HG02763 (cell line): ENCODE measurements at regions not wholly inside any gene's neighbourhood (a gene's known extent, or its start where the extent isn't known, plus 50 kb on each side); places are given as distances from the start of the nearest gene placed in this dataset.
"Not testable (repeated sequence)": the region's sequence is repeated elsewhere in the genome, so short reads cannot be mapped to it uniquely, and the experiment has no call there.

Source experiments
- ATAC-seq: cut with Tn5 transposase; IDR thresholded peaks from one replicate; pipeline ENCODE4 v1.9.1; 2021; ENCODE audit warnings: mild to moderate bottlenecking, moderate library complexity; ENCODE audit not compliant: unreplicated experiment

DNA sequence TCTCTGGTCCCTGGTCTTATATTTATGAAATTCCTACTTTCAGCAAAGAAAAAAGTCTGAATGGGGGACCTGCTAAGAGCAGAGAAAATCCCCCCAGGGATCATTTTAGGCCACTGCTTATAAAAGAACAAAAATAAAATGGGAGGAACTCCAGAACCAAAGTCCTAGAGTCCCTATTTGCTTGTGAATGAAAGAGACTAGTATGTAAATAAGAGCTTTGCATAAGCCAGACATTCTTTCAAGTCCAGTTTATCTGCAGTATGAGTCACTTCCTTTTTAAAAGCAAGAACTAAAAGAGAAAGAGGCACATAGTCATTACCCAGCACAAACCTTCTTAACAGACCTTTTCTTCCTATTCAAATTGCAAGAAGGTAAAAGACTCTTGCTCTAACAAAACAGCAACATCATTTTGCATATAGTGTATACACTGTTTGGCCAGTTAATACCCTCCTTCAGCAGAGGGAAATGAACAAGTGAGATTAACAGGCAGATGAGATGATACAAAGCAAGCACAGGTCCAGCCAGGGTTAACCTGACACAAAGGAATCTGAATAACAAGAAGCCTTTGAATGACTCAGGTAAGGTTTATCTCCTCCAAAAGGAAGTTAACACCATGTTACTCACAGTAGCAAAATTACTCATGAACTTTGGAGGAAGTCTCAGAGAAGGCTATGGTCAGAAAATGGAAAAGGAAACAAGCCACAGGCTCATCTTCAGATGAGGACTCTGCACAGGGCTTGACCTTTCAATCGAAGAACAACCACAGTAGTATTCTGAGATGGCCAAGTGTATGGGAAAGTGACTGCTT is 87.3 kb downstream of the PHLDA1 start:
- peak; percentile 89 for ATAC-seq

DNA sequence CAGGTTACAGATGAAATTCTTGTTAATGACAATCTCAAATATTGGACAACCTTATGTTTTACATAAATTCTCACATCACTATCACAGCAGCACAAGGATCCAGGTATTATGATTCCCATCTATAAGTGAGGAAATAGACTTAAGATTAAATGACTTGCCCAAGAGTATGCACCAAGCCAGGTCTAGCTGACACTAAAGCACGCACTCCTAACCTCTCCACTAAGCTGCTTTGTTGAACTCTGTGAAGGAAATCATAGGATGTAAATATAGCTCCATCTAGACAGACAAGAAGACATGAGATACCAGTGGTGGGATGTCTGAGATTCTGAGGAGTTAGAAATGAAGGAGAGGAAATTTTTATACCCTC is 87.9 kb downstream of the PHLDA1 start:
- no peak for ATAC-seq

DNA sequence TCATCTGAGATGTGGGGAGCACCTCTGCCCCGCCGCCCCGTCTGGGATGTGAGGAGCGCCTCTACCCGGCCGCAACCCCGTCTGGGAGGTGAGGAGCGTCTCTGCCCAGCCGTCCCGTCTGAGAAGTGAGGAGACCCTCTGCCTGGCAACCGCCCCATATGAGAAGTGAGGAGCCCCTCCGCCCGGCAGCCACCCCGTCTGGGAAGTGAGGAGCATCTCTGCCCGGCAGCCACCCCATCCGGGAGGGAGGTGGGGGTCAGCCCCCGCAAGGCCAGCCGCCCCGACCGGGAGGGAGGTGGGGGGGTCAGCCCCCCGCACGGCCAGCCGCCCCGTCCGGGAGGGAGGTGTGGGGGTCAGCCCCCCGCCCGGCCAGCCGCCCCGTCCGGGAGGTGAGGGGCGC is 89.9 kb downstream of the PHLDA1 start:
- ATAC-seq = not testable (repeated sequence)

DNA sequence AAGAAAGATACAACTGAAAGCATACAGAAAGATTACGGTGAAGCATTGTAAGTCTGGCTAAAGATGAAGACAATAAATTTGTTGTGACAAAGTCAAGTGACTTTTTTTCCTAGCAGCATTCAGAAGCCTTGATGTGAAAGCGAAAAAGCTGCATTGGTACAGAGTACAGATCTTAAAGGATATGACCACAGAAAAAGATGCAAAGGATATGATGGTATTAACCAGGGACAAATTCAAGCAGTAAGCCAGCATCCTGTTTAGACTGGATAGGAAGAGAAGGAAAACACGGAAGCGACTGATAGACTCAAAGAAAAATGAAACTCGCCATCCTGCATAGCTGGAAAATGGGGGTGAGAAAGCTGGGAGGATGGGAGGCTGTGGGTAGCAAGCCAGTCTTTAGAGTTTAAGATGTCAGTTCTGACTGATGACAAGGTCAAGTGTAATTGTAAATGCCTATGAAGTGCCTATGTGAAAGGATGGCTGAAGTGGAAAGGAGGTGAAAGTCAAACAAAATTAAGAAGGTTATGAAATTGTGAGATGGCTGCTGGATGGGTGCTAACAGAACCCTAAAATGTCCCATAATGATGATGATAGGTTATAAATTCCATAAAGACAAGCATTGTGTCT is 92.4 kb downstream of the PHLDA1 start:
- ATAC-seq = no peak

DNA sequence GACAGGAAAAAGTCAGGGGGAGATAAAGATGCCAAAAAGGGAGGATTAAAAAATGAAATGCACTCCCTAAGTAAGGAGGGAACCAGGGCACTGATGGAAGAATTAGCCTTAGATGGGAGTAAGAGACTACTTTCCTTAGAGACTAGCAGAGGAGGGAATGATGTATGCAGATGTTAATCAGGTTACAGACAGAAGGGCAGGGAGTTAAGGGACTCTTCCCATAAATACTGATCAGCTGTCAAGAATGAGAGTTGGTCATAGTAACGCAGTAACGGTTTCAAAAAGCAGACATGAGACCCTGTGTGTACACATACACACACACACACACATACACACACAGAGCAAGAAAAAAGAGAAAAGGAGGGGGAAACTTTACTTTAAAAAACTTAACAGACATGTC is 93.4 kb downstream of the PHLDA1 start:
- ATAC-seq = no peak

DNA sequence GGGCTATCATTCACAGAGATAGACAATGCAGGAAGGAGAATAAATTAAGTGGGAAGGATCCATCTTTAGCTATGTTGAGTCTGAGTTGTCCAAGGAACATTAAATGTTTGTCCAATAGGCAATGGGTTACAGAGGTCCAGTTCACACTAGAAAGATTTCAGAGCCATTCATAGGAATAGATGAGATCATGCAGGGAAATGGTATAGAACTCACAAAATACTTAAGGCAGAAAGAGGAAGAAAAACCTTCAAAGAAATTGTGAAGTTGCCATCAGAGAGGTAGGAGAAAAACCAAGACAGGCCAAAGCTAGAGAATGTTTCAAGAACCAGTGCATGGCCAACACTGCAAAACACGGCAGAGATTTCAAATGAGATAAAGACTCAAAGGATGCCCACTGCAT is 94.1 kb downstream of the PHLDA1 start:
- no peak for ATAC-seq

DNA sequence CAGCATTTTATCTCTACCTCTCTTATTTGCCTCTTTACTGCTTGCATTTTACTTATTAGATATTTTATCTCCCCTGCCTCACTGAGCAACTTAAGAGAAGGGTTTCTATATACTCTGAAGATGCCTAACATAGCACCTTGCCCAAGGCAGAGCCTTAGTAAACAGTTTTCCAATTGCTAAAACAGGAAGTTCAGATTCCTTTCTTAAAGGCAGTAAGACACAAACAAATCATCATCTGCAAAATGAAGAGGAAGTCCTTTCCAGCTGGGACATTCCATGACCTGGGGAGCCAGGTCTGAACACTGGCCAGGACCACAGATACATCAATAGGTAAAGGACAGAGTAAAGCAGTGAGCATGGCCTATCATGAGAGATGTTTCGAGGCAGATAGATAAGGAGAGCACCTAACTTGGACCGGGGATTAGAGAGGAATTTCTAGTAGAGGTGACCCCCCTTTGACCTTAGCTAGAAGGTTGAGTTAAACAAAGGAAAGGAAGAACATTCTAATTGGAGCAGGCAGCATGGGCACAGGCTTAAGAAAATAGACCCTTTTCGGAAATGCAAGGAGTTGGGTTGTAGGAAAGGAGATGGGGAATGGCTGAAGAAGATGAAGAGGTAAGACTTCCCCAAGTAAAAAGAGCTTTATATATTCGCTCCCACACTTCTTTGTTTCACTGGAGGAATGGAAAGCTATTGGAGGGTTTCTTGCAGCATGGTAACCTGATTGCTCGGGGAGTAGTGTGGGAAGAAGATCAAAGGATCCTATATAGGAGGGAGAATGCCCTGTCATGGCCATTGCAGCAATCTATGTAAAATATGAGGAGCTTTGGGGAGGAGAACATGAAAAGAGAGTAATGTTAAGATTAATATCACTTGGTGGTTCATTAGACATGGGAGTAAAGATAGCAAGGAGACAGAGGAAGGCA is 94.8 kb downstream of the PHLDA1 start:
- no peak for ATAC-seq

DNA sequence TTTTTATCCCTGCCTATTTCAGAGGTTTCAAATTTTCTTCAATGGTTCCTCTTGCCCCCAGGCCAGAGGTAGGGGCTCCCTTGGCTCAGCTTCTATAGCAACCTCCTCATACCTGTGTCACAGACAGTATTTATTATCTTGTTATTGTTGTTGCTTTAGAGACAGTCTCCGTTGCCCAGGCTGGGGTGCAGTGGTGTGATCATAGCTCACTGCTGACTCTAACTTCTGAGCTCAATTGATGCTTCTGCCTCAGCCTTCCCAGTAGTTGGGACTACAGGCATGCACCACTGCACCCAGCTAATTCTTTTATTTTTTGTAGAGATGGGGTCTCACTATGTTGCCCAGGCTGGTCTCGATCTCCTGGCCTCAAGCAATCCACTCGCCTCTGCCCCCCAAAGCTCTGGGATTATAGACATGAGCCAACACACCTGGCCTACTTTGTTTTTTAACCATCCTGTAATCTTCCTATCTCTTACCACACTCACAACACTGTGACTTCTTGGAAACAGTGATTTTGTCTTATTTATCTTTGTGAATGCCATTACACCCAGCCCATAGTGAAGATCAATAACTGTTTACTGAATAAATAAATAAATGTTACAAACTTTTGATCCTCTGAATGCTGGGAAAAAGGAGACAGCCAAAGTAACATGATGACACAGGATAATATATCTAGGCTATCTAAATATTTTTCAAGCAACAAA is 95.9 kb downstream of the PHLDA1 start:
- no peak for ATAC-seq

DNA sequence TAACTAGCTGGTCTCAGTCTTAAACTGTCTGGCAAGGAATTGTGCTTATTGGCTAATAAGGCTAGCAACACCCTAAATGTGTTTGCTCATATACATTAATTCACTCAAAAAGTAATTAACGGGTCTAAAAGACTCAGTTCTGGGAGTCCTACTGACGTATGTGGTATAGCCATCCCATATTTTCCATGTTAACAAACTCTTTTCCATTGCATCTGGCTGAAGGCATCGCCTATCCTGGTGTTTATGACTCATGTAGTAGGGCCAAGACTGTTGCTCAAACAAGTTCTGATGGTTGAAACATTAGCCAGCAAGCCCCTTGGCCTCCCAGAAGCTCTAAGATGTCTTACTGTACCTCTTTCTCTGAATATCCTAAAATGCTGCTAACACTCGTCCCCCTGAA is 98.5 kb downstream of the PHLDA1 start:
- no peak for ATAC-seq

DNA sequence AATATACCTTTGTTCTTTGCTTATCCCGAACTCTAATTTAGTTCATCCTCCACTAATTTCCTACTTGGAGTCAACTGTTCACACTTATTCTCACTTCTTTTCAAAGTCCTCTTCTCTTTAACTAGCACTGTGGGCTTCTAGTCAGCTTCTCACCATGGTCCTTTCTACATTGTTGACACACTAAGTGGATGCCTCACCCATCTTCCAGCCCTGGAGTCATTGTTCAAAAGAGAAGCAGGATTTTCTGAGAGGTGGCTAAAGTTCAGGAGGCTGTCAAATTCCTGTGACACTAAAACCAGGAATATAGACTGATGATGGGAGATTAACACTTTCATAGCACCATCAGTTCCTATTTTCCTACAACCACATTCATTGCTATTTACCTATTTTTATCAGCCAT is 99.3 kb downstream of the PHLDA1 start:
- no peak for ATAC-seq

DNA sequence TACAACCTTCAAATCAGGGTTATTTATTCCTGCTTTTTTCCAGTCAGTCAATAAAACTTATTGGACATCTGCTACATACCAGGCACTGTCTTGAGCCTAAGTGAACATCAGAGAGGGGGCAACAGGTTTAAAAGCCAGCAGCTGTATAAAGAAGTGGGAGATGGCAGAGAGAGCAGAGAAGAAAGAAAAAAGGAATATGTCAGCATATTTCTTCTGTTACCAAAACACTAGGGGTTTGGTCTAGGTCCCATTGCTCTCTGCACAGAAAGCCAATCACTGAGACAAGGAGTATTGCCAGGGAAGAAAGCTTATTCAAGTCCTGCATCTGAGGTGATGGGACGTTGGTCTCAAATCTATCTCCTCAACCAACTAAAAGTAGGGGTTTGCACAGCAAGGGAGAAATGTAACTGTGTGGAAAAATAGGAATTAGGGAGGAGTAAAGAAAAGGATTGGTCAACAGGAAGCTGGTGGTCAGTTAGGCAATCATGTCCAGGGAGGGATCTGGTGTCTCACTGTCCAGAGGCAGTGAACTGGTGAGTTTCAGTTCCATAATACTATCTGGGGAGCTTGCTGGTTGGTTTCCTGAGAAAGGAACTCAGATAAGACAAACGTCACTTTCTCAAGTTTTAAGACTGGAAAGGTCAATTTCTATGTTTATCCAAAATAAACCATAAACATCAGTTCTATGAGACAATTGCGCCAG is 107.5 kb downstream of the PHLDA1 start:
- no peak for ATAC-seq

DNA sequence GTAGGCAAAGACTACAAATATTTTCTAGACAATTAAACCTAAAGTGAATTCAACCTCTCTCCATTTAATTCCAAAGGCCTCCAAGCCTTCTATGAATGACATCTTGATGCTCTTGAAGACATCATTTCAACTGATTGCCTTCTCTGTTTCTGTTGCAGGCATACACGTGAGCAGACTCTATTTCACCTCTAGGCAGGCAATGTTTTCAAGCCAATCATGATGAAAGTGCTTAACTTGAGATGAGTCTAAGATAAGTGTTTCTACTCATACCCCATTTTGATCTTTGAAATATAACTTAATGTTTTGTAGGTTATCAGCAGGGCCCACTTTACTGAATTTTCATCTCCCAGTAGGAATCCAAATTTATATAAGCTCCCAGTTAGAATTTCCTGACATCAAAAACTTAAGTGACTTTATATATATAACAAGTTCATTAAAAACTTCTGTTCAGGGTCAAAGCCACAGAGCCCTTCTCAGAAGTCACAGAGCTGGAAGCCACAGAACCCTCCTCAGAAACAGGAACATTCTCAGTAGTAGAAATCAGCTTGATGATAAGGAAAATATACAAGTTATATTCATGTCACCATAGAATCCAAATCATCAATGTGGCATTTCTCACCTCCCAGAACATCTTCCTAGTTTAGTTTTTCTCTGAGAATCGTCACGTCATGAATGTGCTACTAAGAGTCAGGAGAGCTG is 108.5 kb downstream of the PHLDA1 start:
- ATAC-seq = no peak

DNA sequence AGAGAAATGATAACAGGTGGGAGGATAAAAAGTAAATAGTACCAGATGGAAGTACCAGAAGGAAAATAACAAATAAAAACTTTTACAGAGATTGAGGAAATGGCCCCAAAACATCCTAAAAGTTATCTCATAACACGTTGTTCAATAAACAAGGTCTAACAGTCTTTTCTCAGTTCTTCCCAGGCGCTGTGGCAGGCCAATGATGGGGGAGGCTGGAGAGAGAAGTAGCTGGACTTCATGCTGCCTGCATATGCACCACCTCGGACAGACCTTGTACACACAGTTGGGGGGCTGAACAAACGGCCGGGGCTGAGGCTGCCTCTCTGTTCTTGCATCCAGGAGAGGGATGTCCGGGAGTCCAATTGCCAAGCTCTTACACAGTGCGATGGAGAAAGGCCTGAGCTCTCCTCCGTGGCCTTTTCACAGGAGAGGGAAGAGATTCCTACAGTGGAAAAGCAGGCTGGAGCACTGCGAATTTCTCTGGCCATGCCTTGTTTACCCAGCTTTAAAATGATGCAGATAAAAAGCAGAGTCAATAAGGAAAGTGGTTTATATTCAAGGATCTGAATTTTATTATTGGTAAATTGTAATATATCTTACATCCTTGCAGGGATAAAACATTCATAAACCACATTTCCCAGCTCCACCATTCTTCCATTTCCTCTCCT is 109.8 kb downstream of the PHLDA1 start:
- no peak for ATAC-seq

DNA sequence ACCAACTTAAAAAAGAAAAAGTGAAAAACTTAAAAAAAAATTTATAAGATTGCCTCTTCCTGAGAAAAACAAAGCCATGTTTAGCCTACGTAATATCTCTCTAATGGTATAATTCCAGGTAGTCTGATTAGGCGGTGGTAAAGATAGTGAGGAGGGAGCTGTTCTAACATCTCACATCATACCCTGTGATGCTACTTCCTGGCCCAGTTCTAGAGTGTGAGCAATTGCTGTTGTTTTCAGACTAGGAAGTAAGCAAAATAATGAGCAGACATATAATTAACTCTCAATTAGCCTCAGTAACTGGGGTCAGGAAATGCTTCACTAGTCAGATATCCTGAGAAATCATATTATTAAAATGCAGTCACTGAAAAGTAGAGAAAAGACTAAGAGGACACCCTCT is 113.9 kb downstream of the PHLDA1 start:
- ATAC-seq = no peak

DNA sequence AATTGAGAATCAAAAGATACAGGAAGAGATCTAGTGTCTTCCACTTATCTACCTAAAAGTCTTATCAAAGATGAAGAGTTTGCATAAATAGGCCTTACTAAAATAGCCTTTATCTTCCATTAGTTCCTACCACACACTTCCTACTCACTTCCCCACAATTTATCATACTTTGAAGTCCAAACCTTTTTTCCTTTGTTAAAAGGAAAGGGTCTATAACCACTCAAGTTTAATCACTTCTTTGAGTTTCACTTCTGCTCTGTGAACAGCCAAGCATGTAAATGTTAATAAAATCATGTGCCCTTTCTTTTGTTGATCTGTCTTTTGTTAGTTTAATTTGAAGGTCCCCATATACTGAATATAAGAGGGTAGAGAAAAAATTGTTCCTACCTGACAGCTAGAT is 114.5 kb downstream of the PHLDA1 start:
- no peak for ATAC-seq

DNA sequence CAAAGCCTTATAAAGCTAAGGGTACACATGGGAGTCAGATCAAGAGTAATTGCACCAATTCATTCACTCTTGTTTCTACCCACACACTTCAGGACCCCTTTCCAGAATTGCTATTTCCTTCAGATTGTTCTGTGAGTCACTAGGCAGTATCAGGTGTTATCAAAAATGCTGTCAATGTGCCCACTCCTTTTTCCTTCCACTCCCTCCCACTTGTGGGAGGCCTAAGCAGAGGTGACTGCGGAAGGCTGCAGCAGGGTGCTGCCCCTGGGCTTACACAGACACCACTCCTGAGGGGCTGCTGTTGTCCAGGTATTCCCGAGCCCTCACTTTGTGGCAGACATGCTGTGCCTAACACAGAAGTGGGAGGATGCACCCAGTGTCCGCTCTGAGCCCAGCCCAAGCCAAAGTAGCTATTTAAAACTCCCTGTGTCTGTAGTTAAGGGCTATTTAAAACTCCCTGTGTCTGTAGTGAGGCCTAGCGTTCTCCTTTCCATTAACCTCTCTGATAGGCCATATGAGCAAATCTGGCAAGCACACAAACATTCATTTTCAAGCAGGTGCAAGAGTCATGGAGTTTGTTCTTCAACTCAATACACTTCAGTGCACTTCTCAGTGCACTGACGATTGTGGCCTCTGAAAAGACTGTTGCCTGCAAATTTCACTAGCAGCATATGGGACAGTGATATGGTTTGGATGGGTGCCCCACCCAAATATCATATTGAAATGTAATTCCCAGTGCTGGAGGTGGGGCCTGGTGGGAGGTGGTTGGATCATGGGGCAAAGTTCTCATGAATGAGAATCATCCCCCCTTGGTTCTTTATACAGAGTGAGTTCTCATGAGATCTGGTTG is 117.8 kb downstream of the PHLDA1 start:
- no peak for ATAC-seq

DNA sequence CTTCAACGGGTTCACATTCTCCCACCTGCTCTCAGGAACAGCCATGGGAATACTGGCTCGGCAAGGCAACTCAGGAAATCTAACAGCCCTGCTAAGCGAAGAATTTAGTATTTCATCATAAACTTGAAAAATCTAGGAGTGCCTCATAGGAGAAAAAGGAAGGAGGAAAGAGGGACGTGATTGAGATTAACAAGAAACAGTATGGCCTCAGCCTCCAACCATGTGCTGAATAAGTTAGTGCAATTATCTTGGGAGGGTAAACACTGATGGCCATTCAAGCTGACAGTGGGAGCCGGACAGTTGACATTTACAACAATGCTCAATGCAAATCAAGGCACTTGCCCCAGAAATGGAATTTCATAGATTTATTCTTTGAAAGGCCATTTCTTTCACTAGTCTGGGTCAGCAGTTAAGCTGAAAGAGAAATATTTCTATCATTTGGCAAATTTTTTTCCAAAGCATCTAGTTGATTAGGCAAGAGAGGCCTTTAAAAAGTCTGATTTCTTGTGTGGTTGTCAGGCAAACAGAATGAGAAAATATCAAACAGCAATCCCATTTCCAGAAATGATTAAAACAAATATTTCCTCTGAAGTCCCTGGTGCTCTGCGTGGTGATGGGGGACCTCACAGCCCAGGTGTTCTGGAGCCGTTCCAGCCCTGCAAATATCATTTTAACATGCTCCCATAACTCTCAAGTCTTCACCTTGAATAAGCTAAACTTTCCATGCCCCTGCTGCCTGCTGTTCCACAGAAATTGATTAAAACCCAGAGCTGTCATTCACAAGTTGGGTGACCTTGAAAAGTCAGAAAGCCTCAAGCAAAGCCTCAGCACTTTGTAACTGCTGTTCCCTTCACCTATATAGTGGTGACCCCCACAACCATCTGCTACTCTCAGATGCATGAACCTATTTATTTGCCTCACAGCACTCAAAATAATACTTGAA is 121.6 kb downstream of the PHLDA1 start:
- no peak for ATAC-seq
